WI38 (cell line): ENCODE measurements at regions not wholly inside any gene's neighbourhood (a gene's known extent, or its start where the extent isn't known, plus 50 kb on each side); places are given as distances from the start of the nearest gene placed in this dataset.

Experiments used
- H3K4me3 ChIP-seq: 2 replicates; pipeline ENCODE4 v1.5.1; 2011; ENCODE audit warnings: low read depth, mild to moderate bottlenecking, control low read depth, low read length
- TF ChIP-seq, protein P1 (sequence below): IDR thresholded peaks from 2 replicates; pipeline ENCODE4 v1.5.1; 2012; ENCODE audit warnings: low read depth, mild to moderate bottlenecking, control low read depth, low read length

DNA sequence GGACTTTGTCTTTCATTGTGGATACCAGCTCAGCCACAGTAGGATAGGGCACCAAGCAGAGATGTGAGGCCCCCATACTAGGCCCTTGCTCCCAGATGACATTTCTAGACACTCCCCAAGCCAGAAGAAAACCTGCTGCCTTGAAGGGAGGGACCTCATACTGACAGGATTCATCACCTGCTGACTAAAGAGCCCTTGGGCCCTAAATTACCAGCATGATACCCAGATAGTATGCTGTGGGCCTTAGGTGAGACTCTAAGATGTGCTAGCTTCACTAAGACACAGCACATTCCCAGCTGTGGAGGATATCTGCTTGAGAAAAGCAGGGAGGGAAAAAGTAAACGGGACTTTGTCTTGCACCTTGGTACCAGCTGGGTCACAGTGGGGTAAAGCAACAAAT, 324.0 kb downstream of the TBL1XR1 start:
- no peak overlapping the region for H3K4me3 ChIP-seq
- TF ChIP-seq, protein P1, sequence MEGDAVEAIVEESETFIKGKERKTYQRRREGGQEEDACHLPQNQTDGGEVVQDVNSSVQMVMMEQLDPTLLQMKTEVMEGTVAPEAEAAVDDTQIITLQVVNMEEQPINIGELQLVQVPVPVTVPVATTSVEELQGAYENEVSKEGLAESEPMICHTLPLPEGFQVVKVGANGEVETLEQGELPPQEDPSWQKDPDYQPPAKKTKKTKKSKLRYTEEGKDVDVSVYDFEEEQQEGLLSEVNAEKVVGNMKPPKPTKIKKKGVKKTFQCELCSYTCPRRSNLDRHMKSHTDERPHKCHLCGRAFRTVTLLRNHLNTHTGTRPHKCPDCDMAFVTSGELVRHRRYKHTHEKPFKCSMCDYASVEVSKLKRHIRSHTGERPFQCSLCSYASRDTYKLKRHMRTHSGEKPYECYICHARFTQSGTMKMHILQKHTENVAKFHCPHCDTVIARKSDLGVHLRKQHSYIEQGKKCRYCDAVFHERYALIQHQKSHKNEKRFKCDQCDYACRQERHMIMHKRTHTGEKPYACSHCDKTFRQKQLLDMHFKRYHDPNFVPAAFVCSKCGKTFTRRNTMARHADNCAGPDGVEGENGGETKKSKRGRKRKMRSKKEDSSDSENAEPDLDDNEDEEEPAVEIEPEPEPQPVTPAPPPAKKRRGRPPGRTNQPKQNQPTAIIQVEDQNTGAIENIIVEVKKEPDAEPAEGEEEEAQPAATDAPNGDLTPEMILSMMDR, result no peak

DNA sequence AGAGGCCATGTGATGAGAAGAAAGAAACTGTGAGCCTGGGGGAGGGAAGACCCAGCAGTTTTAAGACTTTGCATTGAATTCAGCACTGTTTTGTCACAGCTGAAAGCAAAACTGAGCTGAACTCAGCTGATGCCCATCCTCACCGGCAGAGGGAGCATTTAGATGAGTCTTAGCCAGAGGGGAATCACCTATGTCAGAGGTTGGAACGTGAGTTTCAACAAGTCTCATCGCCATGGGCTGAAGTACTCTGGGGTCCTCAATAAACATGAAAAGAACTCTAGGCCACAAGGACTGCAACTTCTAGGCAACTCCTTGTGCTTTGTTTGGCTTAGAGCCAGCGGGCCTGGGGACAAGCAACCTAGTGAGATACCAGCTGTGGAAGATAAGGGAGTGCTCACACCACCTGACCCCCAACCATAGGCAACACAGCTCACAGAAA, 324.5 kb downstream of the TBL1XR1 start:
- H3K4me3 ChIP-seq, result no peak overlapping the region
- TF ChIP-seq, protein P1, result peak; percentile 84

DNA sequence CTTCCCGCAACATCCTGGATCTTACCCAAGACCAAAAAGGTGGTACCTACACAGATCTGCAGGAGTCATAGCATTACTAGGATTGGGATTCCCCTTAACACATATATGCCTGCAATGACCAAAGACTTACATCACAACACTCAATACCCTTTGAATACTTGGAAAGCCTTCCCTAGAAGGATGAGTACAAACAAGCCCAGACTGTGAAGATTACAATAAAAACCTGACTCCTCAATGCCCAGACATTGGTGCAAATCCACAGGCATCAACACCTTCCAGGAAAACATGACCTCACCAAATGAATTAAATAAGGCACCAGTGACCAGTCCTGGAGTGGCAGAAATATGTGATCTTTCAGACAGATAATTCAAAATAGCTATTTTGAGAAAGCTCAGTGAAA, 326.8 kb downstream of the TBL1XR1 start:
- TF ChIP-seq, protein P1, result no peak
- H3K4me3 ChIP-seq, result no peak overlapping the region

DNA sequence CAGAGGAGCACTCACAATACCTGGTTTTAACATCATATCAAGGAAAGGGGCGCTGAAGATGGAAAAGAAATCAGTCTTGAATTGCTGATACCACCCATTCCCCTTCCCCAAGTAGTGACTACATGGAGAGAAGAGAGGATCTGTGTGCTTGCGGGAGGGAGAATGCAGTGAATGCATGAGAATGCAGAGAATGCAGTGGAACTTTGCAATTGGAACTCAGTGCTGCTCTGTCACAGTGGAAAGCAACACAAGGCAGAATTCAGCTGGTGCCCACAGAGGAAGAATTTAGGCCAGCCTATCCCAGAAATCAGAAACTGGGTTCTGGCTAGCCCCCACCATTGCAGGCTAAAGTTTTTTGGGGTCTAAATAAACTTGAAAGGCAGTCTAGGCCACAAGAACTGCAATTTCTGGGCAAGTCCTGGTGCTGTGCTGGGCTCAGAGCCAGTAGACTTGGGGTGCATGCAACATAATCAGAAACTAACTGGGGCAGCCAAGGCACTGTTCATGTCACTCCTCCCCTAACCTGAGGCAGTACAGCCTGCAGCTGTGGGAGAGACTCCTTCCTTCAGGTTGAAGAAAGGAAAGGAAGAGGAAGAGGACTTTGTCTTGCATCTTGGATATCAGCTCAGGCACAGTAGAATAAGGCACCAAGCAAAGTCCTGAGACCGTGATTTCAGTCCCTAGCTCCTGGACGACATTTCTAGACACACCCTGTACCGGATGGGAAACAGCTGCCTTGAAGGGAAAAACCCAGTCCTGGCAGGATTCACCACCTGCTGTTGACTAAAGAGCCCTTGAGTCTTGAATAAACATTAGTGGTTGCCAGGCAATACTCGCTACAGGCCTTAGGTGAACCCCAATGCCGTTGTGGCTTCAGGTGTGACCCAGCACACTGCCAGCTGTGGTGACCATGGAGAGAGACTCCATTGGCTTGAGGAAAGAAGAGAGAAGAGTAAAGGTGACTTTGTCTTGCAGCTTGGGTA, 329.3 kb downstream of the TBL1XR1 start:
- no peak overlapping the region for H3K4me3 ChIP-seq
- TF ChIP-seq, protein P1, result no peak

DNA sequence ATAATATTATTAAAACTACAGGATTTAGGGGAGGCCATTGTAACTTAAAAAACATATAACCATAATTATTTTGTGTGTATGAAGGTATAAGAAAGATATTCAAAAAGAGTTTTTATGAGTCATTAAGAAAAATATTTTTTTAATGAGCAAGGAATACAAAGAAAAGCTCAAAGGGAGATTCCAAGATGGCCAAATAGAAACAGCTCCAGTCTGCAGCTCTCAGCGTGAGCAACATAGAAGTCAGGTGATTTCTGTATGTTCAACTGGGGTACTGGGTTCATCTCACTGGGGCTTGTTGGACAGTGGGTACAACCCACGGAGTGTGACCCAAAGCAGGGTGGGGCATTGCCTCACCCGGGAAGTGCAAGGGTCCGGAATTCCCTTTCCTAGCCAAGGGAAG, 336.1 kb downstream of the TBL1XR1 start:
- TF ChIP-seq, protein P1, result no peak
- H3K4me3 ChIP-seq, result no peak overlapping the region

DNA sequence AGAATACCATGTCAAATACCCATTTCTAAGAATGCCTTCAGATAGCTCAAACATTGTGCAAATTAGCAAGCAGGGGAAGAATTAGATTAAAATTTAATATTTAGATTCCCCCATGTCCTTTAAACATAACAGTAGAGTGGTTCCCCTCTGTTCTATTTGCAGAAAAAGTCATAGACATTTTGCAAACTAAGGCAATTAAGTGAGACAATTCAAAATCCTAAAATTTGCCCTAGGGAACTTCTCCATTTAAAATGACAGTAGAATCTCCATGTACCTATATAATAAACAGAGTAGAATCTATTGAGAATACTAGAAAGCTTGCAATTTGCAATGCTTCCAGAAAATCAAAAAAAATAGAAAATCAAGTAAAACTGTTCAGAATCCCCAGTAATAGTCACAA, 340.6 kb downstream of the TBL1XR1 start:
- H3K4me3 ChIP-seq, result no peak overlapping the region
- TF ChIP-seq, protein P1, result no peak

DNA sequence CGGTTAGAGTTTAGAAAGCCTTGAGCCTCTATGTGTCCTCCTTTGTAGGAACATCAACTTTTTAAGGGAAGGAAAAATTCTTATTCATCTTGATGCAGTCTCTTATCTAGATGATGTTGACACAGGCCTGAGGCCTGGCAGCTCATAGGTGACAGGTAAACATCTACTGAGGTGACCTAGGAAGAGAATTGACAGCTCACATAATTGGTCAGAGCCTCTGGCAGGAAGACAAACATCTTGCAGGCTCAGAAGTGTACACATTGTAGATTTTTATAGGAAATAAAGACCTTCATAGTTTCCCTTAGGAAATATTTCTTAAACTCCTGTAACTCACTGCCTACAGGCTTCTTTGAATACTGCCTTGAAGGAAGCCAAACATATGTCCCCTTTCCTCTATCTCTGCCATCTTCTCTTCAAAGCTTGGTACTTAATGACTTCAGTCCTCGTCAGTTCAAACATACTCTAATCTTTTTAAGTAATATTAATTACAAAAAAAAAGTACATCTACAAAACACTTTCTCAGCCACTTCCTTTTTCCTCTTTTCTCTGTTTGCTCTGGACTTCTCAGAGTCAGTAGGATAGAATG, 341.3 kb downstream of the TBL1XR1 start:
- TF ChIP-seq, protein P1, result no peak
- H3K4me3 ChIP-seq, result no peak overlapping the region
